ENCODE measurements at regions not wholly inside any gene's neighbourhood (a gene's known extent, or its start where the extent isn't known, plus 50 kb on each side); places are given as distances from the start of the nearest gene placed in this dataset.

DNA sequence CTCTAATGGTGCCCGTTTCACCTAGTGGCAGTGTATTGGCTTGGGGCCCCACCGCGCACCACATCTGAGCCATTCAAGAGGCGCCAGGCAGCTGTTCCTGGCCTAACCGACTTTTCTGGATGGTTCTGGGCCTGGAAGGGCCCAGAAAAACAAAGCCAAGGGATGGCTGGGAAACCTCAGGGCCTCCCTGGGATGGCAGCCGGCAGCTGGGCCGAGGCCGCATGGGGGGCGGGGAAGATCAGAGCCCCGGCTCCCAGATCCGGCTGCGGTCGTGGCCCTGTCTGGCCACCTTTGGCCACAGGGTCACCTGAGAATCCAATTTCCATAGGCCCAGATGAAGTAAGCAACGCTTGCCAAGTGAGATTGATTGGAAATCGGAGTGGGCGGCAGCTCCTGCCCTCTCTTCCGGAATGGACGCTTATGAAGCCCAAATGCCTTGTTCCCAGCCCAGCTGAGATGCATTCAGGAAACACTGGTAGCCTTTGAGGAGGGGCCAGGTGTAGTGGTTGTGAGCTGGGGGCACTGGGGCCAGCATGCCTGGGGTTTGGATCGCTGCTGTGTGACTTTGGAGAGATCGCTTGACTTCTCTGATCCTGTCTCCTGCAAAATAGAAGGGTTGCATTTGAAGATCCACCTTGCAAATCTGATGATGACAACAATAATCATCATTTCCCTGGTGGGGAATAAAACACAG lies 163.8 kb upstream of the GSE1 start (continued):
- TF ChIP-seq, protein P1, sequence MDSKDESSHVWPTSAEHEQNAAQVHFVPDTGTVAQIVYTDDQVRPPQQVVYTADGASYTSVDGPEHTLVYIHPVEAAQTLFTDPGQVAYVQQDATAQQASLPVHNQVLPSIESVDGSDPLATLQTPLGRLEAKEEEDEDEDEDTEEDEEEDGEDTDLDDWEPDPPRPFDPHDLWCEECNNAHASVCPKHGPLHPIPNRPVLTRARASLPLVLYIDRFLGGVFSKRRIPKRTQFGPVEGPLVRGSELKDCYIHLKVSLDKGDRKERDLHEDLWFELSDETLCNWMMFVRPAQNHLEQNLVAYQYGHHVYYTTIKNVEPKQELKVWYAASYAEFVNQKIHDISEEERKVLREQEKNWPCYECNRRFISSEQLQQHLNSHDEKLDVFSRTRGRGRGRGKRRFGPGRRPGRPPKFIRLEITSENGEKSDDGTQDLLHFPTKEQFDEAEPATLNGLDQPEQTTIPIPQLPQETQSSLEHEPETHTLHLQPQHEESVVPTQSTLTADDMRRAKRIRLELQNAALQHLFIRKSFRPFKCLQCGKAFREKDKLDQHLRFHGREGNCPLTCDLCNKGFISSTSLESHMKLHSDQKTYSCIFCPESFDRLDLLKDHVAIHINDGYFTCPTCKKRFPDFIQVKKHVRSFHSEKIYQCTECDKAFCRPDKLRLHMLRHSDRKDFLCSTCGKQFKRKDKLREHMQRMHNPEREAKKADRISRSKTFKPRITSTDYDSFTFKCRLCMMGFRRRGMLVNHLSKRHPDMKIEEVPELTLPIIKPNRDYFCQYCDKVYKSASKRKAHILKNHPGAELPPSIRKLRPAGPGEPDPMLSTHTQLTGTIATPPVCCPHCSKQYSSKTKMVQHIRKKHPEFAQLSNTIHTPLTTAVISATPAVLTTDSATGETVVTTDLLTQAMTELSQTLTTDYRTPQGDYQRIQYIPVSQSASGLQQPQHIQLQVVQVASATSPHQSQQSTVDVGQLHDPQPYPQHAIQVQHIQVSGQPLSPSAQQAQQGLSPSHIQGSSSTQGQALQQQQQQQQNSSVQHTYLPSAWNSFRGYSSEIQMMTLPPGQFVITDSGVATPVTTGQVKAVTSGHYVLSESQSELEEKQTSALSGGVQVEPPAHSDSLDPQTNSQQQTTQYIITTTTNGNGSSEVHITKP (CRISPR knock-in tag; IDR thresholded peaks at IDR 0.05; ENCODE audit: low read depth) = no peak
- TF ChIP-seq NR2F6 (IDR thresholded peaks at IDR 0.05) (no peak; the same call in none of the 2 replicates), NR2F6 (CRISPR knock-in tag; IDR thresholded peaks at IDR 0.05) (peak; percentile 40; the same call in 1 of the 2 replicates), ZMYM2 (CRISPR knock-in tag; IDR thresholded peaks at IDR 0.05) (no peak), KDM5B (CRISPR knock-in tag; IDR thresholded peaks at IDR 0.05; ENCODE audit: borderline replicate concordance) (peak; percentile 54; the same call in 1 of the 2 replicates), CC2D1A (CRISPR knock-in tag; IDR thresholded peaks at IDR 0.05) (0 out of 2 replicates have a peak, but pooled peaks have one; percentile 92), MED13 (CRISPR knock-in tag; IDR thresholded peaks at IDR 0.05) (no peak), JDP2 (CRISPR knock-in tag; IDR thresholded peaks at IDR 0.05; ENCODE audit: borderline replicate concordance) (no peak), TBX3 (IDR thresholded peaks at IDR 0.05; ENCODE audit: borderline replicate concordance) (no peak), ZMYM3 (CRISPR knock-in tag; IDR thresholded peaks at IDR 0.05) (peak; percentile 98), SOX13 (IDR thresholded peaks at IDR 0.05) (no peak), SOX13 (CRISPR knock-in tag; conservative IDR thresholded peaks at IDR 0.05 in 1 of 2, IDR thresholded peaks at IDR 0.05 in 1 of 2) (no peak), NBN (conservative IDR thresholded peaks at IDR 0.05) (no peak), MEF2D (CRISPR knock-in tag; IDR thresholded peaks at IDR 0.05) (0 out of 2 replicates have a peak, but pooled peaks have one; percentile 44), FOXK2 (IDR thresholded peaks at IDR 0.05) (no peak), ZNF337 (CRISPR knock-in tag; IDR thresholded peaks at IDR 0.05; ENCODE audit: borderline replicate concordance, low read depth) (no peak), MAFG (CRISPR knock-in tag; IDR thresholded peaks at IDR 0.05) (no peak), CHD4 (IDR thresholded peaks at IDR 0.05; ENCODE audit: borderline replicate concordance, low read length) (peak; percentile 65; the same call in 1 of the 2 replicates), ZNF138 (CRISPR knock-in tag; IDR thresholded peaks at IDR 0.05; ENCODE audit: low read depth) (no peak), KLF11 (CRISPR knock-in tag; IDR thresholded peaks at IDR 0.05) (peak; percentile 11; the same call in 1 of the 2 replicates), IRX3 (CRISPR knock-in tag; IDR thresholded peaks at IDR 0.05; ENCODE audit: borderline replicate concordance, low read depth) (no peak)
- TF ChIP-seq, protein P2, sequence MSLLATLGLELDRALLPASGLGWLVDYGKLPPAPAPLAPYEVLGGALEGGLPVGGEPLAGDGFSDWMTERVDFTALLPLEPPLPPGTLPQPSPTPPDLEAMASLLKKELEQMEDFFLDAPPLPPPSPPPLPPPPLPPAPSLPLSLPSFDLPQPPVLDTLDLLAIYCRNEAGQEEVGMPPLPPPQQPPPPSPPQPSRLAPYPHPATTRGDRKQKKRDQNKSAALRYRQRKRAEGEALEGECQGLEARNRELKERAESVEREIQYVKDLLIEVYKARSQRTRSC (CRISPR knock-in tag; IDR thresholded peaks at IDR 0.05; ENCODE audit: low read depth) = peak; percentile 78; the same call in 1 of the 2 replicates
- TF ChIP-seq, protein P3, sequence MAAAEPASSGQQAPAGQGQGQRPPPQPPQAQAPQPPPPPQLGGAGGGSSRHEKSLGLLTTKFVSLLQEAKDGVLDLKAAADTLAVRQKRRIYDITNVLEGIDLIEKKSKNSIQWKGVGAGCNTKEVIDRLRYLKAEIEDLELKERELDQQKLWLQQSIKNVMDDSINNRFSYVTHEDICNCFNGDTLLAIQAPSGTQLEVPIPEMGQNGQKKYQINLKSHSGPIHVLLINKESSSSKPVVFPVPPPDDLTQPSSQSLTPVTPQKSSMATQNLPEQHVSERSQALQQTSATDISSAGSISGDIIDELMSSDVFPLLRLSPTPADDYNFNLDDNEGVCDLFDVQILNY (CRISPR knock-in tag; conservative IDR thresholded peaks at IDR 0.05) = no peak
- TF ChIP-seq, protein P4, sequence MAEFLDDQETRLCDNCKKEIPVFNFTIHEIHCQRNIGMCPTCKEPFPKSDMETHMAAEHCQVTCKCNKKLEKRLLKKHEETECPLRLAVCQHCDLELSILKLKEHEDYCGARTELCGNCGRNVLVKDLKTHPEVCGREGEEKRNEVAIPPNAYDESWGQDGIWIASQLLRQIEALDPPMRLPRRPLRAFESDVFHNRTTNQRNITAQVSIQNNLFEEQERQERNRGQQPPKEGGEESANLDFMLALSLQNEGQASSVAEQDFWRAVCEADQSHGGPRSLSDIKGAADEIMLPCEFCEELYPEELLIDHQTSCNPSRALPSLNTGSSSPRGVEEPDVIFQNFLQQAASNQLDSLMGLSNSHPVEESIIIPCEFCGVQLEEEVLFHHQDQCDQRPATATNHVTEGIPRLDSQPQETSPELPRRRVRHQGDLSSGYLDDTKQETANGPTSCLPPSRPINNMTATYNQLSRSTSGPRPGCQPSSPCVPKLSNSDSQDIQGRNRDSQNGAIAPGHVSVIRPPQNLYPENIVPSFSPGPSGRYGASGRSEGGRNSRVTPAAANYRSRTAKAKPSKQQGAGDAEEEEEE (CRISPR knock-in tag; IDR thresholded peaks at IDR 0.05; ENCODE audit: borderline replicate concordance) = no peak
- TF ChIP-seq, protein P5, sequence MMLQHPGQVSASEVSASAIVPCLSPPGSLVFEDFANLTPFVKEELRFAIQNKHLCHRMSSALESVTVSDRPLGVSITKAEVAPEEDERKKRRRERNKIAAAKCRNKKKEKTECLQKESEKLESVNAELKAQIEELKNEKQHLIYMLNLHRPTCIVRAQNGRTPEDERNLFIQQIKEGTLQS (CRISPR knock-in tag; IDR thresholded peaks at IDR 0.05) = no peak
